ENCODE measurements at regions not wholly inside any gene's neighbourhood (a gene's known extent, or its start where the extent isn't known, plus 50 kb on each side); places are given as distances from the start of the nearest gene placed in this dataset.

DNA sequence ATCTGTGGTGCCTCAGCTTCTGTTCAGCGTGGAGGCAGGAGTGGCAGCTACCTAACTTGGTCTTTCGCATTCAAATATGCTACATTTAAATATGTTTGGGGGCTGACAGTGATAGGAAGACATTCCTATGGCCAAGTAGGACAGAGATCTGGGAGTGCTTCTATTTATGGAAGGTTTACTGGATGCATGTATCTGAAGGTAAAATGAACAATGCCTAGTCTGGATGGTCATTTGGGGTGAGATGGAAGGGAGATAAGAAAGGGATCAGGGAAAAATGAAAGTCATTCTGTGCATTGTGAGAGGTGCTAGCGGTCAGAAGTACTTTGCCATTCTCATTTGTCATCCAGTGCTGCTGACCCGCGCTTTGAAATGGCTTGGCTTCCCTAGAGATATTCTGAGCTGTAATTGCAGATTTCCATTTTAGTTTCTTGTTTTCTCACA is 107.3 kb upstream of the FOXN2 start:
- H3K36me3 Mint-ChIP-seq (ENCODE audit: low read depth), result no peaks in the 10 kb centered on the region

DNA sequence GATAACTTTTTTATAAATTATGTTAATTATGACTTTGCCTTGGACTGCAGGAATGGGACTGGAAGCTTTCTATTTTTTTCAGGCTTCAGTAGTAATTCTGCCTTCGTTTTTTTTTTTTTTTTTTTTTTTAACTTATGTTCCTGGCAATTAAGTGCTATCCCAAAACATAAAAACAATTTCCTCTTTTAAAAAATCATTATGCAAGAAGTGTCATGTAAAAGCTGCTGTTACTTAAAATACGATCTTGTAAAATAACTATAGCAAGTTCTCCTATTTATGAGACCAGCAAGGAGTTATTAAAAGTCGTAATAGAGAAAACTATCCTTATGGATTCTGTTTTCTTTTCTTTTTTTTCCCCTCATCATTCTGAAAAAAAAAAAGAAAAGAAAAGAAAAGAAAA is 106.6 kb upstream of the FOXN2 start:
- Mint-ChIP-seq H3K4me1 (ENCODE audit: low read depth) (peaks cover 2% of the 10 kb centered on the region), H3K36me3 (ENCODE audit: low read depth) (no peaks in the 10 kb centered on the region), H3K27me3 (no peaks in the 10 kb centered on the region), H3K9me3 (no peaks in the 10 kb centered on the region), H3K27ac (no peak overlapping the region), H3K4me3 (no peak overlapping the region)
- DNase-seq, result no peak

More for the DNA sequence above, 107.3 kb upstream of the FOXN2 start:
- no peak for DNase-seq
- Mint-ChIP-seq H3K4me1 (ENCODE audit: low read depth) (peaks cover 2% of the 10 kb centered on the region), H3K4me3 (no peak overlapping the region), H3K27ac (no peak overlapping the region), H3K27me3 (no peaks in the 10 kb centered on the region), H3K9me3 (no peaks in the 10 kb centered on the region)

DNA sequence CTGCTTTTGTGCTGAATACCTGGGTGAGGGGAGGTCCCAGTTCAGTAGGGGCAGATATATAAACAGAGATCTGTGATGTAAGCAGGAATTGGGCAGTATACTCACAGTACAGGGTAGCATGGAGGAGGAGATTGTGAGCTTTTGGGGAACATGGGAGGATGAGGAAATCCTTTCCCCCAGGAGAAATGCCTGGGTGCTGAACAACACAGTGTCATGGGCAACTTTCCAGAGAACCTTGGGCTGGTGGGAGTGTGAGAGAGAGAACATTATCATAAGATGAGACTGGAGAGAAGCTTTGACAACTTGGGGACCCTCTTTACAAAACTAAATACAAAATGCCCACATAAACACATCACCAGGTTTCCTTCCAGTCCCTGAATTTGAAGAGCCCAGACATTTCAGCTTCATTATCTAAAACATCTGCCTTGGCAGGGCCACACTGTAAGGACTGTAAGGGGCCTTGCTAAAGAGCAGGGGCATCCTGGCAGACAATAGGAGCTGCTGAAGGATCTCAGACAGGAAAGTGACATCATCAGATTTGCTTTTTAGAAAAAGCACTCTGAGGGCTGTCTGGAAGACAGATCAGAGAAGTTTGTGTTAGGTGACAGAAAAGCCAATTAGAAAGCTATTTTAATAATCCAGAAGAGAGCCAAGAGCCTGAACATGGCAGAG is 105.1 kb upstream of the FOXN2 start:
- Mint-ChIP-seq H3K27ac (no peak overlapping the region), H3K4me3 (no peak overlapping the region), H3K4me1 (ENCODE audit: low read depth) (peaks cover 2% of the 10 kb centered on the region), H3K9me3 (no peaks in the 10 kb centered on the region), H3K36me3 (ENCODE audit: low read depth) (no peaks in the 10 kb centered on the region), H3K27me3 (no peaks in the 10 kb centered on the region)
- no peak for DNase-seq

DNA sequence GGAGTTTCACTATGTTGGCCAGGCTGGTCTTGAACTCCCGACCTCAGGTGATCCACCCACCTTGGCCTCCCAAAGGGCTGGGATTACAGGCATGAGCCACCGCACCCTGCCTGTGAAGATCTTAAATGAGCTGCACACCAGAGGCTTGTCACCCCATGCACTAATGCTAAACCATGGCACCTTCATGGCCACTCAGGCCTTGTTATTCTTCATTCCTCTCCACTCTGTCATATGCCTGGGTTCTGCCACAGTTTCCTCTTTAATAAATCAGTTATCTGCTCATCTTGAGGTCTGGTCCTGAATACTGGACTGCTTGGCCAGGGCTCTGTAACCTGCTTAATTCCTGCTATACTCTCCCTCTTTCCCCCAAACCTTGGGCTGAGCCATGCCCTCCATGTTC is 104.3 kb upstream of the FOXN2 start:
- H3K4me1 Mint-ChIP-seq (ENCODE audit: low read depth), result peaks cover 2% of the 10 kb centered on the region
- H3K36me3 Mint-ChIP-seq (ENCODE audit: low read depth), result no peaks in the 10 kb centered on the region
- H3K4me3 Mint-ChIP-seq, result no peak overlapping the region
- H3K27ac Mint-ChIP-seq, result no peak overlapping the region
- H3K27me3 Mint-ChIP-seq, result no peaks in the 10 kb centered on the region
- H3K9me3 Mint-ChIP-seq, result no peaks in the 10 kb centered on the region
- DNase-seq, result no peak

DNA sequence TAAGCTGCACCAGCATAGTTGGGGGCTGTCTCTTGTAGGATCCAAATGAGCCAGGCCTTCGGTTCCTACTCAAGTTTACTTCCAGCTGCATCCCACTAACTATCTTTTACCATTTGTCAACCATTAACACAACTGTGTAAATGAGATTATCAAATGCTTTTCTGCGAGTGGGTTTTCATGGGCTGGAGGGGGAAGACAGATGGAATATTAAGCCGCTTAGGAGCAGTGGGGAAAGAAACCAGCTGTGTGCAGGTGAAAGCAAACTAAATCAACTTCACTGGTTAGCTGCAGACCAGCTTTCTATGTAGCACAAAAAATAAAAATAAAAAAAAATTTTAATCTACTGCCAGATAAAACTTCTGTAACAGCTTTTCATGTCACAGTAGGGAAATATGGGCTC is 100.8 kb upstream of the FOXN2 start:
- H3K36me3 Mint-ChIP-seq (ENCODE audit: low read depth), result no peaks in the 10 kb centered on the region
- peaks cover 2% of the 10 kb centered on the region for H3K4me1 Mint-ChIP-seq (ENCODE audit: low read depth)
- H3K27ac Mint-ChIP-seq, result no peak overlapping the region
- H3K27me3 Mint-ChIP-seq, result no peaks in the 10 kb centered on the region
- no peak for DNase-seq
- no peak overlapping the region for H3K4me3 Mint-ChIP-seq
- H3K9me3 Mint-ChIP-seq, result no peaks in the 10 kb centered on the region

DNA sequence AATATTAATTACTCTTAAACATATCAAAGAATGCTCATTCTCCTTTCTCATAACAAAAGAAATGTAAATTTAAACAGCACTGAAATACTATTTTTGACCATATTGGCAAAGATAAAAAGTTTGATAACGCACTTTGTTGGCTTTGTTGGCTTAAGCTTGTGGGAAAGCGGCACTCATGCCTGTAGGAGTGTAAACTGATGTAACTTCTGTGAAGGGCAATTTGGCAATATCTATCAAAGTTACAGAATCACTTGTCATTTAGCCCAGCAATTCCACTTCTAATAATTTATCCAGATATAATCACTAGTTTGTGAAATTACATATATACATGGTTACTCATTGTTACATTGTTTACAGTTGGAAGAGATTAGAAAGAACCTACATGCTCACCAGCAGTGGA is 96.3 kb upstream of the FOXN2 start:
- Mint-ChIP-seq H3K36me3 (ENCODE audit: low read depth) (no peaks in the 10 kb centered on the region), H3K4me3 (no peak overlapping the region), H3K9me3 (no peaks in the 10 kb centered on the region), H3K27me3 (no peaks in the 10 kb centered on the region), H3K27ac (no peak overlapping the region), H3K4me1 (ENCODE audit: low read depth) (peaks cover 3% of the 10 kb centered on the region)
- no peak for DNase-seq

DNA sequence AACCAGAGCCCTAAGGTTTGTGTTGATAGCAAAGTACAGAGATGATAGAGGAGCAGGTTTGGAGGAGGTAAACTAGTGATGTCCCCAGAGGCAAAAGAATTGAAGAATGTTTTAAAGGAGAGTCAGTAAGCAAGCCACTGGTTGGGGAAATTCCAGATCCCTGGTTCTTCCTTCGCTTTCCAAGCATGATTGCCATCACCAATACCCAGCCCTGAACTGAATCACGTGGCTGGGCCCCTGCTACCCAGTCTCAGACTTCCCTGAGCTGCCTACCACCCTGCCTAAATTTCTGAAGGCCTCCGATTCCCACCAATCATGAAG is 95.3 kb upstream of the FOXN2 start:
- Mint-ChIP-seq H3K36me3 (ENCODE audit: low read depth) (no peaks in the 10 kb centered on the region), H3K4me3 (no peak overlapping the region), H3K9me3 (no peaks in the 10 kb centered on the region), H3K4me1 (ENCODE audit: low read depth) (peaks cover 3% of the 10 kb centered on the region), H3K27ac (no peak overlapping the region), H3K27me3 (no peaks in the 10 kb centered on the region)
- no peak for DNase-seq

DNA sequence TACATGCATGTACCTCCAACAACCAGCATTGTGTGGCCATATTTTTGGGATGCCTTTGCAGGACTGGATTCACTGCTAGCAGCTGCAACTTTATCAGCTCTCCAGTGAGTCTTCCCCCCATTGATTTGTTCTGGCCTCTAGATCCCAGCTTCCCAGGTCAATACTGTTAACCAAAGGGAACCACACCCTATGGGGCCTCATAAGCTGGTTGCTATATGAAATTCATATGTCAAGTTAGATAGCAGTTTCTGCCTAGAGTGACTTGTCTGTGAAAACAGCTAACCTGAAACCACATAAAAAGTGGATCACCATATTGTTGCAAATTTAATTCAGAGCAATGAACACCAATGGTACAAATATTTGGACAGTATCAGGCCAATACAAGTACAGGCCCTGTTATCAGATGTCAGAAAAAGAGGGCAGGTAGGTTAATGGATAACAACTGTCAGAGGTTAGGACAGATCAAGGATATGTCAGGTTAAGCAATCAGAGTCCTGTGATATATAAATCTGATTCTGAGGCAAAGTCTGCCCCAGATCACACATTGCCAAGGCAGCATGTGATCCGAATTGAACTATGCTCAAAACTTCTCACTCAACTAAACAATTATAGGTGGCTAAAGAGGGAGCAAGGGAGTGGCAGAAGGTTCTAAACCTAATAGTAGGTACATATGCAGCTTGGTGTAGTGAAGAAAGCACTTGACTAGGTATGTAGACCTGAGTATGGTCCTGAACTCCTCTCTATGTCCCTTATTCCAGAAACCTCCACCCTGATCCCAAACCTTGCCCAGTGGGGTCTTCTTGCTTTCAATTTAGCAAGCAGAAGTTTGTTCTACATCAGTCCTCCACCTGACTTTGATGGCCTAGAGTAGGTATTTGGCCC is 94.7 kb upstream of the FOXN2 start:
- Mint-ChIP-seq H3K27me3 (no peaks in the 10 kb centered on the region), H3K36me3 (ENCODE audit: low read depth) (no peaks in the 10 kb centered on the region), H3K9me3 (no peaks in the 10 kb centered on the region), H3K27ac (no peak overlapping the region), H3K4me3 (no peak overlapping the region), H3K4me1 (ENCODE audit: low read depth) (peaks cover 3% of the 10 kb centered on the region)
- no peak for DNase-seq

DNA sequence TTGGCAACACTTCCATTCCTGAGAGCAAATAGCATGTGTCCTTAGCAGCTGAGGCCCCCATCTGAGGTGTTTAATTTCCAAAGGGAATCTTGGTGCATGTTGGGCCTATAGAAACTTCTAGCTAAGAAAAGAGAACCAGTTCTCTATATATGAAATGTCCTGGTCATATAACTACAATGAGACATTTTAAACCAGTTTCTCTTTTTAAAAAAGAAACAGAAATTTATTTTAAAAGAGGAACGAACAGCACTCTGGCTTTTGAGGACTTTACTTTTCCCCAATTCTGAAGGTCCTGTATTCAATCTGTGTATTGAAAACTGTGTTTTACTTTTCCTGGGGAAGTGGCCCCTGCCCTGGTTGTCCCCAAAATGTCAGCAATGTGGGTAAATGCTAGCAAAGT is 94.0 kb upstream of the FOXN2 start:
- Mint-ChIP-seq H3K4me1 (ENCODE audit: low read depth) (peaks cover 3% of the 10 kb centered on the region), H3K27me3 (no peaks in the 10 kb centered on the region), H3K27ac (no peak overlapping the region), H3K4me3 (no peak overlapping the region), H3K36me3 (ENCODE audit: low read depth) (no peaks in the 10 kb centered on the region), H3K9me3 (no peaks in the 10 kb centered on the region)
- no peak for DNase-seq

DNA sequence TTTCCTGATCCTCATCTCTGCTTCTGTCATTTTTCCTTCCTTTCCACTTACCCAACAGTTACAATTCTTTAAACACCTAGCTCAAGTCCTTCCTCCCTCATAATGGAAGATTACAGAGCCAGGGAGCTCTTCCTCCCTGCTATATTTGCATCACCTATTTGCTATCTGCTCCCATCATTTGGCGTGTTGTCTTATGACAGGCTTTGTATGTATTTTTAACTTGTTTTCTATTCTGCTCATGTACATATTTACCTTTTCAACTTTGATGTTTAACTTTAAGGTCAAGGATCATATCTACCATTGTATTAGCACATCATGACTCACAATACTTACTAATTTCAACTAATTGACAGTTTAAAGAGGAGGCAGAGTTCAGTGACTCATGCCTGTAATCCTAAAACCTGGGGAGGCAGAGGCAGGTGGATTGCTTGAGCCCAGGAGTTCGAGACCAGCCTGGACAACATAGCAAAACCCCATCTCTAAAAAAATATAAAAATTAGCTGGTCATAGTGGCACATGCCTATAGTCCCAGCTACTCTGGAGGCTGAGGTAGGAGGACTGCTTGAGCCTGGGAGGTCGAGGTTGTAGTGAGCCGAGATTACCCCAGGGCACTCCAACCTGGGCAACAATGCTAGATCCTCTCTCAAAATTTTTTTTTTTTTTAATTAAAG is 92.5 kb upstream of the FOXN2 start:
- Mint-ChIP-seq H3K4me3 (no peak overlapping the region), H3K36me3 (ENCODE audit: low read depth) (no peaks in the 10 kb centered on the region), H3K4me1 (ENCODE audit: low read depth) (peaks cover 3% of the 10 kb centered on the region), H3K27me3 (no peaks in the 10 kb centered on the region), H3K27ac (no peak overlapping the region), H3K9me3 (no peaks in the 10 kb centered on the region)
- DNase-seq, result no peak

DNA sequence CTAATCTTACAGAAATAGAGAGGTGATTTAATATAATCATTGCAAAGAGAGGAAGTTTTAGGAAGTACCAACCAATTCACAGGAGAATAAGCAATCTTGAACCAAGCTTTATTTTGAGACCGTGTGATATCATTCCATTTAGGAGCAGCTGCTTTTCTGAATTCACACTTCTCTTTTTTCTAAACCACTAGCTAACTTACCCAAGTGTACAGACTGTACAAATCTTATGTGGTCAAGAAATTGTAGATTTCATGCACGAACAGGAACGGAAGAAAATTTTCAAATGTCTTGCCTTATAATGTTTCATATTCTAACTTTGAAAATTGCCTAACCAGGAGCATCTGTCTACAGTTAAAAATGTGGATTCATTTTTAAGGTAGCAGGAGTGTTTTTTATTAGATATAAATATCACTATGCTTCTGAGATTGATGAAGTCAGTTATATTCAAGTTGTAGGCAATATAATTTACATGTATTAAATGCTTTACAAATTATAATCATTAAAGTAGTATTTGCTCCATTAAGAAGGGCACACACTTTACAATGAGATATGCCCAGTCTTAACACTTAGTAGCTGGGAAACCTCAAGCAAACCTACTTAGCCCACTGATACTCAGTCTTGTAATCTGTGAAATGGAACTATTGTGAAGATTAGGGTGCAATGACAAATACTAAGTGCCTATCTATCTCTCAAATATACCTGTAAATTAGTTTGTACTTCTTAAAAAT is 86.7 kb upstream of the FOXN2 start:
- no peak overlapping the region for H3K27ac Mint-ChIP-seq

DNA sequence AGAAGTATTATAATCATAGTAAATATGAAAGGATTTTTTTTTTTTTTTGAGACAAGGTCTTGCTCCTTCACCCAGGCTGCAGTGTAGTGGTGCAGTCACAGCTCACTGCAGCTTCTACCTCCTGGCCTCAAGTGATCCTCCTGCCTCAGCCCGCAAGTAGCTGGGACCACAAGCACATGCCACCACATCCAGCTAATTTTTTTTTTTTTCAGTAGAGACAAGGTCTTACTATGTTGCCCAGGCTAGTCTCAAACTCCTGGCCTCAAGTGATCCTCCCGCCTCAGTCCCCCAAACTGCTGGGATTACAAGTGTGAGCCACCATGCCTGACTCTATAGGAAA is 86.2 kb upstream of the FOXN2 start:
- peaks cover 7% of the 10 kb centered on the region for H3K4me1 Mint-ChIP-seq (ENCODE audit: low read depth)
- no peak overlapping the region for H3K4me3 Mint-ChIP-seq
- H3K9me3 Mint-ChIP-seq, result no peaks in the 10 kb centered on the region
- DNase-seq, result no peak
- no peaks in the 10 kb centered on the region for H3K36me3 Mint-ChIP-seq (ENCODE audit: low read depth)
- H3K27me3 Mint-ChIP-seq, result no peaks in the 10 kb centered on the region
- H3K27ac Mint-ChIP-seq, result no peak overlapping the region

More for the DNA sequence above, 86.7 kb upstream of the FOXN2 start:
- no peaks in the 10 kb centered on the region for H3K36me3 Mint-ChIP-seq (ENCODE audit: low read depth)
- DNase-seq, result no peak
- no peak overlapping the region for H3K4me3 Mint-ChIP-seq
- peaks cover 2% of the 10 kb centered on the region for H3K4me1 Mint-ChIP-seq (ENCODE audit: low read depth)
- no peaks in the 10 kb centered on the region for H3K27me3 Mint-ChIP-seq
- H3K9me3 Mint-ChIP-seq, result no peaks in the 10 kb centered on the region

DNA sequence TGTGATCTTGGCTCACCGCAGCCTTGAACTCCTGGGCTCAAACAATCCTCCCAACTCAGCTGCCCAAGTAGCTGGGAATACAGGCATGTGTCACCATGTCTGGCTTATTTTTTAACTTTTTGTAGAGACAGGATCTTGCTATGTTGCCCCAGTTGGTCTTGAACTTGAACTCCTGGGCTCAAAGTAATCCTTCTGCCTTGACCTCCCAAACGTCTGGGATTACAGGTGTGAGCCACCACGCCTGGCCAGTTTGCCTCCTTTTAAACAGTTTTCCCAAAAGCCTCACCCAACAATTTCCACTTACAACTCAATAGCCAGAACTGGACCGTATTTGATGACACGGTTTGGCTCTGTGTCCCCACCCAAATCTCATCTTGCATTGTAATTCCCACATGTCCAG is 85.4 kb upstream of the FOXN2 start:
- no peaks in the 10 kb centered on the region for H3K27me3 Mint-ChIP-seq
- H3K27ac Mint-ChIP-seq, result no peak overlapping the region
- peaks cover 7% of the 10 kb centered on the region for H3K4me1 Mint-ChIP-seq (ENCODE audit: low read depth)
- no peaks in the 10 kb centered on the region for H3K36me3 Mint-ChIP-seq (ENCODE audit: low read depth)
- H3K4me3 Mint-ChIP-seq, result no peak overlapping the region
- no peak for DNase-seq
- no peaks in the 10 kb centered on the region for H3K9me3 Mint-ChIP-seq

DNA sequence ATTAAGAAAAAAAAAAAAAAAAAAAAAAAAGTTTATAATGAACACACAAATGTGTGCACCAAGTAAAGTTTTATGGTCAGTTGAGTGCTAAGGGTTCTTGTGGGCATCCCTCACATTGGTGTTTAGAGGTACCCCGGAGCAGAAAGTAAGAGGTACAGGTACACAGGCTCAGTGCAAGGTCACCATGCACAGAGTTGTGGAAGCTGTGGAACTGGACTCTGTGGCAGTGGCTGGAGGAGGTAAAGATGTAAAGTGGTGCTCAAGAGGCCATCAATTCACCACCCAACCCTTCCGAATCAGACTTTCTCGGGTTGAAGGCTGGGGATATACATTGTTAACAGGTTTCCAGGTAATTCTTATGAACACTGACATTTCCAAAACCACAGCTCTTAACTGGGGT is 83.6 kb upstream of the FOXN2 start:
- DNase-seq, result no peak
- Mint-ChIP-seq H3K9me3 (no peaks in the 10 kb centered on the region), H3K36me3 (ENCODE audit: low read depth) (no peaks in the 10 kb centered on the region), H3K27me3 (no peaks in the 10 kb centered on the region), H3K4me1 (ENCODE audit: low read depth) (peaks cover 7% of the 10 kb centered on the region), H3K4me3 (no peak overlapping the region), H3K27ac (no peak overlapping the region)

Measured in activated T-cell treated with anti-CD3 and anti-CD28 coated beads, Interleukin-2, amount 50 U/mL, for 24 hours (primary cell).